T-helper 22 cell (primary cell): ENCODE measurements at regions not wholly inside any gene's neighbourhood (a gene's known extent, or its start where the extent isn't known, plus 50 kb on each side); places are given as distances from the start of the nearest gene placed in this dataset.
"Not testable (repeated sequence)": the region's sequence is repeated elsewhere in the genome, so short reads cannot be mapped to it uniquely, and the experiment has no call there.

Experiments
- DNase-seq: peaks from one replicate; pipeline ENCODE4 v3.0.0-alpha.2; 2020; ENCODE audit warnings: low read depth

DNA sequence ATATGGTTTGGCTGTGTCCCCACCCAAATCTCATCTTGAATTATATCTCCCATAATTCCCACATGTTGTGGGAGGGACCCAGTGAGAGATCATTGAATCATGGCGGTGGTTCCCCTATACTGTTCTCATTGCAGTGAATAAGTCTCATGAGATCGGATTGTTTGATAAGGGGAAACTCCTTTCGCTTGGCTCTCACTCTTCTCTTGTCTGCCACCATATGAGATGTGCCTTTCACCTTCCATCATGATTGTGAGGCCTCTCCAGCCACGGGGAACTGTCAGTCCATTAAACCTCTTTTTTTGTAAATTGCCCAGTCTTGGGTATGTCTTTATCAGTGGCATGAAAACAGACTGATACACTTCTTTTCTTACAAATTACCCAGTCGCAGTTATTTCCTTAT, 417.6 kb upstream of the RUNX1 start:
- DNase-seq, result not testable (repeated sequence)

DNA sequence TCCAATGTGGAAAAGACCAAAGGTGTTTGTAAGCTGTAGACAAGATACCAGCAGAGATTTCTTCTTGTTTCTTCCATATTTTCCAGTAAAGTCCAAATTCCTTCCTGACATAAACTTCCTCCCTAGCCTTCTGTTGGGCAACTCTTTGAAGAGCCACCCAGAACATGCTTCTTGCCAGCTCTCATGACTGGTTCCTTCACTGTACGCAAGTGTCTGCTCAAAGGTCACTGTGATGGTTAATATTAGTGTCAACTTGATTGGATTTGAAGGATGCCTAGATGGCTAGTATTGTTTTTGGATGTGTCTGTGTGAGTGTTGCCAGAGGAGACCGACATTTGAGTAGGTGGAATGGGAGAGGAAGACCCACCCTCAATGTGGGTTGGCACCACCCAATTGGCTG, 416.6 kb upstream of the RUNX1 start:
- no peak for DNase-seq

DNA sequence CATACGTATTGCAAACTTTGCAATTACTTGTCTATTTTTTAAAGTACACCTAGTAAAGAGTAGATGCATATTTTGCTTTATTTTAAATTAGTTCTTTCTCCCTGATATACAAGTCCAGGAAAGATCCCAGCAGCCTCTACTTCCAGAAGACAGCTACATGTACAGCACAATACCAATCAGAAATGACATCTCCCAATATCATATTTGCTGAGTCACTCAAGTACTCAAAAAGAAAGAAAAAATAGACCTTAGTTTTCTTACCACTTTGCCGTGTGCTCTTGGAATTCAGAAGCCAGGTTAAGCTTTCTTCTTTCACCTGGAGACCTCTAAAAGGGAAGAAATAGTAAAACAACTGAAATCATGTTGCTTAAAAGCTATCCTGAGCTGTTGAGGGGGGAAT, 412.6 kb upstream of the RUNX1 start:
- DNase-seq, result no peak

DNA sequence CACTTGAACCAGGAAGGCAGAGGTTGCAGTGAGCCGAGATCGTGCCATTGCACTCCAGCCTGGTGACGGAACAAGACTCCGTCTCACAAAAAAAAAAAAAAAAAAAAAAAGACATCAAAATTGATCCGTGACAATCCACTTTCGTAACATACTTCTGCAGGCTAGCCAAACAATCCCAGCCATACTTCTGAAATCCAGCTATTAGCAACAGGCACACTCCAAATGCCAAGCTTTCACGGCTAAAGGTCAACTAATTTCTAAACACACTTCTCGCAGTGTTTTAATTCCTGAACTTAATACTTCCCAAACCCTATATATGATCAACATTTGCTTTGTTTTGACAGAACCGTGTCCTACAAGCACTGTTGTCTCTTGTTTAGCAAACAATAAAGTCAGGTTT, 411.3 kb upstream of the RUNX1 start:
- DNase-seq, result no peak

DNA sequence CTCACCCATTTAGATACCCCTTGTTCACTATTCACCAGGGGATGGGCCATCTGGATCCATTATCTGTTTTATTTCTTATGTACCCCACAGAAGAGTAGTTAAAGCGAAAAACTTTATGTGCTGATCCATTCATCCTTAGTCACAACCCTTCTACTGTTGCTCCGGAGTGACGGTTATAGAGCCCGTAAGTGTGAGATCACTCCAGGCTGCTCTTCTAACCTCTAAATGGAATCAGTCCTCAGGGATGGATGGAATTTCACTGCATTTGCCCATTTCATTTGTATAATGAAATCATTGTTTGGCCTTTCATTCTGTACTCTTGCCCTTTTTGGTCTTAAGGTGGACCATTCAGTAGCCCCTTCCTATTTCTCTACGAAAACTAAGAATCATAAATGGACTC, 409.3 kb upstream of the RUNX1 start:
- DNase-seq, result no peak

DNA sequence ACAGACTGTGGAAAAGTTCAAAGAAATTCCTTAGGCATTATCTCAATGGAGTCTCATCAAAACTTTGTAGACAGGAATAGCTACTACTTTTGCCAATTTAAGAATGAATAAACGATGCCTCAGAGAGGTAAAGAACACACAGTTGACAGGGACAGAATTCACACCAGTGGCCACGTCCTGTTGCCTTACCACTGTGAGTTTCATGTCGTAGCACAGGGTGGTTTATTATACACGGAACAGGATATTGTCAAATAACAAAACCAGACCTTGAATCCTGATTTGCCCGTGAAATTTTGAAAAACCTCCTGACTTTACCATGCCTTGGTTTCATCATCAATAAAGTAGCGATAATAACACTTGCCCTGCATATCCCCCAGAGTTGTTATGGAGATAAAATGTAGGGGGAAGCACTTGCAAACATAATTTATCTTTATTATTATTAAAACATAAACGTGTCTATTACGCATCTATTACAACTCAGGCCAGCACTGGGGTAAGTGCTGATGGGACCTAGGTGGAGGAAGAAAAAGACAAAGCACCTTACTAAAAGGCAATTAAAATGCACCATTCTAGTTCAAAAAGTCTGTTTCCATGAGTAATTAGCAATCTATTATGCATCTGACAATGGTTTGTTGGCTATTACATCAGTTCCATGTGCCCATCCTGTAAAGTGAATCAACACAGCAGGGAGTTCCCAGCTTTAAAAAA, 408.1 kb upstream of the RUNX1 start:
- DNase-seq, result no peak

DNA sequence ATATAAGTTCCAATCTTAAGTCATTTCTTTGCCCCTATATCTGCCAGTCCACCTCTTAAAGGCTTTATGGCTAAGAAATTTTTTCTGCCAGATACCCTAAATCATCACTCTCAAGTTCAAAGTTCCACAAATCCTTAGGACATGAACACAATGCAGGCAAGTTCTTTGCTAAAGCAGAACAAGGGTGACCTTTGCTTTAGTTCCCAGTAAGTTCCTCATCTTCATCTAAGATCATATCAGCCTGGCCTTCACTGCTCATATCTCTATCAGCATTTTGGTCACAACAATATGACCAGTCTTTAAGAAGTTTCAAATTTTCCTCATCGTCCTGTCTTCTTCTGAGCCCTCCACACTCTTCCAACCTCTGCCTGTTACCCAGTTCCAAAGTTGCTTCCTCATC, 402.2 kb upstream of the RUNX1 start:
- DNase-seq, result no peak

DNA sequence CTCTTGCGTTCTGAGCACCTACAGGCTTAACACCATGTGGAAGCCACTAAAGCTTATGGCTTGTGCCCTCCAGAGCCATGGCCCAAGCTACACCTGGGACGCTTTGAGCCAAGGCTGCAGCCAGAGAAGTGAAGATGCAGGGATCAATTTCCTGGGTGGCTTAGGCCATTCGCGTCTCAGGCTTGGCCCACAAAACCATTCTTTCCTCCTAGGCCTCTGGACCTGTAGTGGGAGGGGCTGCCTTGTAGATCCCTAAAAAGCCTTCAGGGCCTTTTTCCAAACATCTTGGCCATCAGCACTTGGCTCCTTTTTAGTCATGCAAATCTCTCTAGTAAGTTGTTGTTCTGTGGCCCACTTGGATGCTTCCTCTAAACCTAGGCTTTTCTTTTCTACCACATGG, 401.7 kb upstream of the RUNX1 start:
- no peak for DNase-seq

DNA sequence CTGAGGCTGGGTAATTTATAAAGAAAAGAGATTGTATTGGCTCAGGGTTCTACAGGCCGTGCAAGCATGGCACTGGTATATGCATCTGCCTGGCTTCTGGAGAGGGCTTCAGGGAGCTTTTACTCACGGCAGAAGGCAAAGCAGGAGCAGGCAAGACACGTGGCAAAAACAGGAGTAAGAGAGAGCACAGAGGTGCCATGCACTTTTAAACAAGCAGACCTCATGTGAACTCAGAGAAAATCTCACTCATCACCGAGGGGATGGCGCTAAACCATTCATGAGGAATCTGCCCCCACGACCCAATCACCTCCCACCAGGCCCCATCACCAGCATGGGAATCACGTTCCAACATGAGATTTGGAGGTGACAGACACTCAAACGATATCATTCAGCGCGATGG, 400.7 kb upstream of the RUNX1 start:
- DNase-seq, result no peak

DNA sequence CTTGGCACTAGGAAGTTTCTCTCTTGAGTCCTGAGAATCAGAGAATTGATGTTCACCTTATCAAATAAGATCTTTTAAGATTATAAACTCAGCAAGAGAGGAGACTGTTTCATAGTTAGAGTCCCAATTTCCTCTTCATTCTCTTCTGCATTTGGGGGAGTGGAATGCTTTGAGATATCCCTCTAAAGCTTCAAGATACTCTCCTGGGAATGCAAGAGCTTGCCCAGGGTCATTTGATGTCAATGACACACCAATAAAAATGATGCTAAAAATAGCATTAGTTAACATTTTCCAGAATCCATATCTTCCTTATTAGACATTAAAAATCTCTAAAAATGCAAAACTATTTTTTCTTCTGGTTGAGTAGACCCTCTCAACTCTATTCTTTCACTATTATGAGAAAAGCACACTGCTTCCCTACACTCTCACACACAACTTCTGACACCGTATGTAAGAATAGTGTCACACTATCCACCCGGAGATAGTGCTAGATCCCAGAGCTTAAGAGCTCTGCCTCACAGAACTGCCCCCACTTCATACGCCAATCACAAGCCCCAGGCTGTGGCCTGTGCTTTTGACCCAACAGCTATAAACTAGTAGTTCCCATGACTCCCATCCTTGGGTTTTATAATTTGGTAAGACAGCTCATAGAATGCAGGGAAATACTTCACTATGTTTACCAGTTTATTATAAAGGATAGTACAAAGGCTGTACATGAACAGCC, 399.9 kb upstream of the RUNX1 start:
- no peak for DNase-seq

DNA sequence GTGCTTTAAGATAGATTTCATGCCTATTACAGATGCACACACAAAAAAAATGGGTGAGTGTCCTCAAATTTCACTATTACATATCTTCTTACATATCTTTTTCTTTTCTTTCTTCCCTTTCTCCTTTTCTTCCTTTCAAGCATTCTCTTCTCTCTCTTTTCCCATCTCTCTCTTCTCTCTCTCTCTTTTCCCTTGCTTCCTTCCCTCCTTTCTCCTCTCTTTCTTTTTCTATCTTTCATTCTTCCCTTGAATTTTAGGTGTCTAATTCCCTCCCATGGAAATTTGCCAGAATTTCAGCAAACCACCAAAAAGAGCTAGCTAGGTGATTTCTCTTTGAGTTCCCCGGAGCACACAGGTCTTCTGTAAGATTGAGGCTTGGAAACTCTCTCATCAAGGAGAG, 395.3 kb upstream of the RUNX1 start:
- no peak for DNase-seq

DNA sequence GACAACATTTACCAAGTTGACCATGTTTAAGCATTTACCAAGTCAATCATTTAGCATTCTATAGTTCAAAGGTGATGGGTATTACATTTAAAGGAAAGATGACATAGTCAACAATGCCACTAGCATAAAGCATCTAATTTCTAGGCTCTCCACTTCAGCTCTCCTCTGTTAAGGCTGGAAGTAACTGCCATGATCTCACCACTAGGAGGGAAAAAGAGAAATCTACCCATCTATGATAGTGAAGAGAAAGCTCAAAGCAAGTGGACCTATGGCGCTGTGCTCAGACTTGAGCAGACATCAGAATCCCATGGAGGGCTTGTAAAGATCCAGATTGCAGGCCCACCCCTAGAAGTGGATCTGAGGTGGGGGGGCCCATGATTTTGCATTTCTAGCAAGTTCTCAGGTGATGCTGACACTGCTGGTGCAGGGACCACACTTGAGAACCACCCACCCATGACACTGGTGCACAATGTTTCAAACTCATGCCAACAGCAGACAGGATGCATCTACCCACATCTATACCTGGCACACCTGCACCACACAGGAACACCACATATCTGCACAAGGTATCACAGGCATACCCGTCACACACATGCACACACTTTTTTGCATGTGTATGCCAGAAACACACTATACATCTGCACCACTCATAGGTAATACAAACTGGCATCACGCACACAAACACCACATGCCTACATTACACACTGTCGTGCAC, 392.9 kb upstream of the RUNX1 start:
- DNase-seq, result no peak

DNA sequence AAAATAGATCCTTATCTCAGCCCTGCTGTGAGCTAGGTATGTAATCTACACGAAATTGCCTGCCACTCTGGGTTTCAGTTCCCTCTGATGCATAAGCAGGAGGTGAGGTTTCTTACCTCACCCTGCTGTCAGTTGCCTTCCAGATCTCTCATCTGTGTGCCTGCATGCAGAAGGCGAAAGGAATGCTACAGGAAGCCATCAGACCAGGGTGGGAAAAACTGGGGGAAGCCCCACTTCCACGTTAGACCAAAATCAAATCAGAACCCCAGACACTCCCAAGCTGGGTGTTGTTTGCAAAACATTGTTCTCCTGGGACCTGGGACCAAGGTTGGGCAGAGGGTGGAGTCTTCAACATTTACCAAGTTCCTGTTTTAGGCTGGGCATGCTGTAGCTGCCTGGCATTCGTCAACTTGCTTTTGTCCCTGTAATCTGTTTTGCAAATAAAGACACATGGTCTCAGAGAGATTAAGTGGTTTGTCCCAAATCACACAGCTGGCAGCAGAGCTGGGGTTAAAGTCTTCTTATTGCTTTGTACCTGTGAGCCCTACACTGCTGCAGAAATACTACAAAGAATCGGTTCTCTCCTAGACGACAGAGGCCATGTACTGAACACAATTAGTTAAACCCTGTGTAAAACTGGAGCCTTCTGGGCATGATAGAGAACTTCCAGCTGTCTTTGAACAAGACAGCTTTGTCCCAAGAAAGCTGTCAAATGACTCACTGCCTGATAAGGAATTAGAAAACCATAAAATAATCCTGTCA, 389.7 kb upstream of the RUNX1 start:
- DNase-seq, result no peak

DNA sequence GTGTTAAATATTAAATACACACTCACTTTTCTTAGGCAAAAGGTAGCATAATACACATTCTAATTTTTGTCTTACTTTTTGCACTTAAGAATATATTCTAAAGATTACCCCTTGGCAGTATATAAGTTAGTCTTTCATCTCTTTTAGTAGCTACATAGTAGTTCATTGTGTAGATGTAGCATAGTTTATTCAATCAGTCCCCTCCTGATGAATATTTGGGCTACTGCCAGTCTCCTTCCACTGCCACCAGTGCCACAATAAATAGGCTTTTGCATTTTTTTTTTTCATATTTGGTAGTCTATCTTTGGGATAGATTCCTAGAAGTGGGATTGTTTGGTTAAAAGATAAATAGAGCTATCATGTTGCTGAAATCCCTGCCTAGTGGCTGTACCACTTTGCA, 388.8 kb upstream of the RUNX1 start:
- DNase-seq, result no peak

DNA sequence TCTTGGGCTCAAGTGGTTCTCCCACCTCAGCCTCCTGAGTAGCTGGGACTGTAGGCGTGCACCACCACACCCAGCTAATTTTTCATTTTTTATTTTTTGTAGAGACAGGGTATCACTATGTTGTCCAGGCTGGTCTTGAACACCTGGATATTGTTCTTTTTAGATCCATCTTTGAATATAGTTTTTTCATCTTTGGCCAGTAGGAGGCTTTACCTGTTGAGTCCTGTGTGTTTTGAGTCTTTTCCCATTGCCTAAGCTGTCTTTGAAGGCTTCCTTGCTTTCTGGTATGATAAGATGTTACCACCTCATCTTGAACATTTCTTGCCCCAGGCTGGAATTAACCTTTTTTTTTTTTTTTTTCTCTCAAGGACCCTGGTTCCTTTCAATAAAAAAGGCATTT, 387.8 kb upstream of the RUNX1 start:
- no peak for DNase-seq

DNA sequence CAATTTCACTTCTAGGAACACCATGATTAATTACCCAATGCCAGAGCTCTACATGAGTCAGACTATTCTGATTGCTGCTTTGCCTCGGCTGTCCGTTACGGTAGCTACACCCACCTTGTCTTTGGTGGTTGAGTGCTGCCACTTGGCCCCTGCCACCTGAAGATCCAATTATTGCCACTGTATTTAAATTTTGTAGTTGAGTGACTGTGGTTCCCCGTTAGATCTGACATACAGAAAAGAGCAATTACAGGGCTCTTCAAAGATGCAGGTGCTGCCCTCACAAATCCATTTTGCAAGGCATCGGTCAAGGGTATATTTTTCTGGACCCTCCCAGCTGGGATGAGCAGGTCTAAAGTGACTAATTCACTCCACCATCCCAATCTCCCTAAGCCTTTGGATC, 383.5 kb upstream of the RUNX1 start:
- DNase-seq, result not testable (repeated sequence)

DNA sequence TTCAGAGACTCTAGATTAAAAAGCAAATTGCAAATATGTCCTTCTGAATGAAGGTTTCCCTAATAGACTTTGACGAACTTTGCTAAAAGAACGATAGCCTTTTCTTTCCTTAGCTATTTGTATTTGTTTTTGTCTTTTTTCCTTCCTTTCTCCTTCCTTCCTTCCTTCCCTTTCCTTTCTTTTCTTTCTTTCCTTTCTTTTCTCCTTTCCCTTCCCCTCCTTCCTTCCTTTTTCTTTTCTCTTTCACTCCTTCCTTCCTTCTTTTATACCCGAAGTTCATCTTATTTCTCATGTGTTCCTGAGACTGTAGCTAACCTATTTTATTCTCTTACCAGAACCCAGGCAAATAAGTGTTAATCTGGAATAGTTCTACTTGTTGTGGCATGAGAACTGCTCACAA, 381.2 kb upstream of the RUNX1 start:
- no peak for DNase-seq

DNA sequence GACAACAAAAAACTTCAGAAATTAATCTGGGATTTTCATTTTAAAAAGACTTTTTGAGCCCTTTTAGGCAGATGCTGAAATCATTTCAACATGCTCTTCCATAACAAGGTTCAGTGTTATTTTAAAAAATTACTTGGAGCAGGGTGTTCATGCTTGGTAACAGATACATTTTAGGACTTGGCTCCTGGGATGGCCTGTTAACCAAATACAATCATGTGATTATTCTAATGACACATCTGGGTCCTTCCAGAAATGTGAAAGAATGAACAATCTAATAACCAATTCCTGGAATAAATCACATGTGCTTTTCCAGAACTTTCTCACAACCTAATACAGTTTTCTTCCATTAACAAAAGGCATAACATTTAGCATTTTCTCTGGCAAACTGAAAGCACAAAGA, 379.8 kb upstream of the RUNX1 start:
- DNase-seq, result no peak

DNA sequence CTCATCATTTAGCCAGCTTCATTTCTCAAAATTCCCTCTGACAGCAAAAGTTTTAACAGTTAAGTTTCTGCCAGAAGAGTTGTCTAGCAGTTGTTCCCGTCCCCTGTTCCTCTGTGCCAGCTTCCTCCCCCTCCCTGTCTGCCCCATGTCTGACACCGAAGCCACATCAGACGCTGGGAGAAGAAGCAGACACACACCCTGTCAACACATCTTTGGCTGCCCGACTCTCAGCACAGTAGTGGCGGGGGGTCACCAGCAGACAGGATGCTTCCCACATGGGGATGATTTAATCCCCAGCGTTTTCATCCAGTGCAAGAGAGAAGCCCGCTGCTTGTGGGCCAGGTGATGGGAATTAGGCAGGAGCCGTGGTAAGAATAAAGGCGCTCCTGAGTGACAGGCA, 379.4 kb upstream of the RUNX1 start:
- no peak for DNase-seq

DNA sequence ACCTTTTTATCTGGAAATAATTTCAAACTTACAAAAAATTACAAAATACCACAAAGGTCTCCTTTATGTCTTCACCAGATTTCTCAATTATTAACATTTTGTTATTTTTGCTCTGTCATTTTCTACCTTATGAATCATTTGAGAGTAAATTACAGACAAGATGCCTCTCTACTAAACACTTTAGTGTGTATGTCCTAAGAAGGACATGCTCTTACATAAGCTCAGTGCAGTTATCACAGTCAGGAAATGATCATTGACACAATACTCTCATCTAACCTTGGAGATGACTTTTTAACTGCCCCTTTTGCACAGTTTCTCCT, 378.9 kb upstream of the RUNX1 start:
- DNase-seq, result no peak

DNA sequence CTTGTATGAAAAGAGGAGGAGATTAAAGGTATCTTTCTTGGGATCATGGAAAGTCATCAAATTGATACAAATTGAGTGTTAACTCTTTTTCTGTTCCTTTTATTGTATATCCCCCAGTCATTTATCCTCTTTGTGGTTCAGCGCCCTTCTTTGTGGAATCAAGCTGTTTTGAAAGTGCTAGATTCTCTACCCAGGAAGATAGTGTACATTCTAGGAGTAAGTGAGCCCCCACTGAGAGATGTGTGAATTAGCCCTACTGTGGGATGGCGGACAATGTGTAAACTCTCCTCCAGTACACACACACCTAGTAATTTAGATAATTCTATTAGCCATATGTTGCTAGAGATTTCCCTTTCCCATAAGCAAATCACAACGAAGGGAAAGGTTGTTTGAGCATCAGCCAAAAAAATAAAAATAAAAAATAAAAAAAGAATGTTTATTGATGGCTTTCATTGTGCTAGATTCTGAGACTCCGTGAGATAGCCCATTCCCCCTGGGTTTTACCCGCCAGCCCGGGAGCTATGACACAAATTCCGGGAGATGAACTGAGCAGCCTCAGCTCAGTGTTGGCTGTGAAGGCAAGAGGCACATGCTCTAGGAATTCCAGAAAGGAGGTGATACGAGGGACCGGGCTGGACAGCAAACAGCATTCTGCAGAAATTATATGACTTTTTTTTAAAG, 378.4 kb upstream of the RUNX1 start:
- DNase-seq, result no peak

DNA sequence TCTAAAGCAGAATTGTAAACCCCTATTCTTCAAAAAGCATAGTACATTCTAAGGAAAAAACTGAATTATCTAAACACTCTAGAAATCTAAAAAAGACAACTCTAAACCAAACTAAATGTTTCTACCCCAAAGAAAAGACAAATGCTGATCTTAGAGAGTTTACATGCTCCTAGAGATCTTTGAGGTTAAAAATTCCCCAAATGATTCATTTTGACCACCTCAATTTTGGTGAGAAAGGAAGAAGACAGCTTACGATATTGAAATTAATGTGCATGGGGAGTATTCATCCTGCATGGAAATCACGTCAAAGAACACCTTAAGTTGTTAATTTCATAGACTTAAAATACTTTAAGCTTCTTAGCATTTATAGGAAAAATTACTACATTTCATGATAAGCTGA, 377.8 kb upstream of the RUNX1 start:
- DNase-seq, result no peak
